ENCODE measurements at regions not wholly inside any gene's neighbourhood (a gene's known extent, or its start where the extent isn't known, plus 50 kb on each side); places are given as distances from the start of the nearest gene placed in this dataset.
"Not testable (repeated sequence)": the region's sequence is repeated elsewhere in the genome, so short reads cannot be mapped to it uniquely, and the experiment has no call there.

DNA sequence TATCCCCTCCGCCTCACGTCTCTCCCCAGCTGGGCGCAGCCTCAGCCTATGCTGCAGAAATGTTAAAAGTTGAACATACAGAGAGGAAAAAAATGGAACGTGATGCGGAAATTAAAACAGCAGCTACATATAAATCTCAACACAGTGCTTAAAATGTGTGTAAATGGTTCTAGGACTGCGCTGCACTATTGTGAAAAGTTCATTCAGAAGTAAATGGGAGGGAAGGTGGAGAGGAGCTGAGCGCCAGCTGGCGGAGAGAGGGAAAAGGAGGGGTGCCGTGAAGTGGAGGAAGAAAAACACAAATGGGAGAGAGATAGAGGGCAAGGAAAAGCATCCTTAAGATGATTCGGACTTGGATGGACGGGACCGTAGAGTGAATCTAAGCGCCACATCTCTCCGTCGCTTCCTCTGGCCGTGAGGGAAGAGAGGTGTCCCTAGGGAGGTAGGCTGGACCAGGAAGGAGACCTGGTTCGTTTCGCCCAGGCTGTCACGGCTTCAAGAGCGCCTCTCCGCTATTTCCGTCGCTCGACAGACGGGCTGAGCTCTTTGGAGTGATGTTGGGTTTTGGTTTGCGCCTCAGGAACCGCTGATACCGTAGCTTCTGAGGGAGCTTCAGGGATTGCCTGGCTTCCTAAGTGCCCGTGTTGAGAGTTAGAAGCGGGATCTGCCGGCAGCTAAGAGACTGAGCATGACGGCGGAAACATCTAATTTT is 113.7 kb downstream of the TRIM27 start:
- no peak for DNase-seq

DNA sequence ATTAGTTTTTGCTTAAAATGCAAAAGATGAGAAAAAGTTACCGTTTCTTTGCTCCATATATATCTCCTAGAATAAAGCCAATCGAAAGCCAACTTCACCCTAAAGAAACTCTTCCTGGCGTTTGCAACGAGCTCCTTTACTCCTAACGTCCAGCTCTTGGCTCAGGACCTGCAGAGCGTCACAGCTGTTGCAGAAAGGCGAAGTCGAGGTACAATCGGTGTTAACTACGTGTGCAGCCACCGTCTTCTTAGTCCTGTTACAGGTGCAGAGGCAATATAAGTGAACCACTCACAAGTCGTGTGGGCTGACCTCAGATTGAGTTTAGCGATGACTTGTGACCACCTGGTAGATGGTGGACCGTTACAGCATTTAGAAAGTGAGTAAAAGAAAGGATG is 113.1 kb downstream of the TRIM27 start:
- no peak for DNase-seq

DNA sequence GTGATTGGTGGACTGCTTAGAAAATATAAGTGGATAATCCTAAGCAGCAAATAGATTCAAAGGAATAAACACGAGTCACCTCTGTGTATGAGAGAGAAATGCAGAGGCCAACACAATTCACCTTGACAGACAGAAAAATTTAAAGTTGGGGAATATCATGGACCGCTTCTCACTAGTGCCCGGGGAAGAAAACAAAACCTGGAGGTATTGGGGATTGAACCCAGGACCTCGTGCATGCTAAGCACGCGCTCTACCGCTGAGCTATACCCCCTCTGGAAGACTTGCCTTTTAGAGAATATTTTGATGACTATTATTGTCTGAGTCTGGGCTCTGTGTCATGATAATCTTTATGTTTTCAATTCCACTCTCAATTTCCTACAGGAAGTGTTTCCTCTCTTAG is 111.9 kb downstream of the TRIM27 start:
- DNase-seq: no peak

DNA sequence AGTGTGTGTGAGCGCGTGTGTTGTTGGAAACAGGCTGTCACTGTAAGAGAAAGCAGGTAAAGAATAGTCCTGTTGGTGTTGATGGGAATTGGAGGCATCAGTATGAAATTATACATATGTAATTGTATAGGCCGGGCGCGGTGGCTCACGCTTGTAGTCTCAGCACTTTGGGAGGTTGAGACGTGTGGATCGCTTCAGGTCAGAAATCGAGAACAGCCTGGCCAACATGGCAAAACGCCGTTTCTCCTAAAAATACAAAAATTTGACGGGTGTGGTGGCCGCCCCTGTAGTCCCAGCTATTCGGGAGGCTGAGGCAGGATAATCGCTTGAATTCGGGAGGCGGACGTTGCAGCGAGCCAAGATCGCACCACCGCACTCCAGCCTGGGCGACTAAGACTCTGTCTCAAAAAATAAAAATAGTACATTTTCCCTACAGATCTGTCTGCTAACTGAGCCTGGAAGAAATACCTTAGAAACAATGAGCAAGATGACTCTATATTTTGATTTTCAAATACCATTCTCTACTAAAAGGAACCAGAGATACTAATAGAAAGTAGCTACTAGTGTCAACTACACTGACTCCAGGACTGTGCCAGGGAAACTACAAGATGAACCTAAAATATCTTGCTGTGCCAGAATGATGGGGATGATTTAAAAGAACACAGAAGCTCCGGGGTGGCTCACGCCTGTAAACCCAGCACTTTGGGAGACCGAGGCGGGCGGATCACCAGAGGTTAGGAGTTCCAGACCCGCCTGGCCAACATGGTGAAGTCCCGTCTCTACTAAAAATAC is 110.8 kb downstream of the TRIM27 start:
- DNase-seq: no peak

DNA sequence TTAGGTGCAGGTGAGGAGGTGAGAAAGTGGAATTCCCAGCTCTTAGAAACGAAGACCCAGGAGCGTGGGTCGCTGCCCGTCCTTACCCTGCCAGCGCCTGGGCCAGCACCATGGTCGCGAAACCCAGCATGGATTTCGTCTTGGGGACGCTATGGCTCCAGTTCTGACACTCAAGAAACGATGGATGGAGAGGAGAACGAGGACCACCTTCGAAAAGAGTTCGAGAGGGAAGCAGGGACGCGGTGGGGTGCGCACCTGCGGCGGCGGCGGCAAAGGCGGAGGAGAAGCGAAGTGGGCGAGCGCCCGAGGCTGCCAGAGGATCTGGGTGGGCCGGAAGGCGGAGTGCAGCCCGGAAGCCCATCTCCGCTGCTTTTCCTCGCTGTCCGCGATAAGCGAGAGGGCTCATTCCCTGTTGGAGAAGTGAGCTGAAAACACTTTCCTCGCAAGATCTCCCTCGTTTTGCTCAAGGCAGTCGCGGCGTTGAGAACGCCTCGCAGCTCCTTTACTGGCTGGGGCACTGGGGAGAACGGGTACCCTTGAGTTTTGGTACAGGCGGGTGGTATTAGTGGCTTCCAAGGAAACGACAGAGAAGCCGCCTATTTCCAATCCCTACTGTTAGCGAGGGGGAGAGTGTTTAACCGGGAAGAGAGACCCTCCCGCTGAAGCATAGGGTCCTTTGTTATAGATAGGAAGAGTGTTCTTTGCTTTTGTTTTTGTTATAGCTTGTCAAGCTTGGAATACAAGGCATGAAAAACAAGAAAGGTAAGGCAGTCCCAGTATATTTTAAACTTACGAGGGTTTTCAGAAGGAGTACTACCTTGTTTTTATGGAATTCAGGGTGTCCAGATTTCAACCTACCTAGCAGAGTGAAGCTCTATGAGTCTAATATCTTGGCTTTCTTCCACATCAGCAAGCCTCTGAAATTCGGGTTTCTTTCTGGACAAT is 109.5 kb downstream of the TRIM27 start:
- no peak for DNase-seq

DNA sequence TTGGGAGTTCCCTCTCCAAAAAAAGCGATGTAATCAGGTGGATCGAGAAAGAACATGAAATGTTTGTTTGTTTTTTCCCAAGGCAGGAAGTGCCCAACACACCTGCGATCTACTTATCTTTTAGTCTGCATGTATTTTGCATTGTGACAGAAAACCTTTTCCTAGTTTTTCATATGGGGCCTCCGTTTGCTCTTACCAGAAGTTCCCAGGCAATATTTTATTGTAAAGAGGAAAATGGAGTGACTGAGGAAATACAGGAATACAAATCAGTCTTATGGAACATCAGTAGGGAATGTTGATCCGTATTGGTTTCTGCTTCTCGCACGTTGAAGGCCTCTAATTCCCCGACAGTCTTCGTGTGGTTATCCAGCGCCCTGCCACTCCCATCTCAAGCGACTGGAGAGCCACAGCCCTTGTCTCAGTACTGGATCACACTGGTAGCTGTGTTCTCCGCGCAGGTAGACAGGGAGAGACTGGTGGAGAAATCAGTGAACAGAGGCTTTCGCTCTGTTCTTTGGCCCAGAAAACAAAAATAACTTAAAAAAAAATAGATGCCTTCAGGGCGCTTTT is 107.4 kb downstream of the TRIM27 start:
- DNase-seq: no peak

DNA sequence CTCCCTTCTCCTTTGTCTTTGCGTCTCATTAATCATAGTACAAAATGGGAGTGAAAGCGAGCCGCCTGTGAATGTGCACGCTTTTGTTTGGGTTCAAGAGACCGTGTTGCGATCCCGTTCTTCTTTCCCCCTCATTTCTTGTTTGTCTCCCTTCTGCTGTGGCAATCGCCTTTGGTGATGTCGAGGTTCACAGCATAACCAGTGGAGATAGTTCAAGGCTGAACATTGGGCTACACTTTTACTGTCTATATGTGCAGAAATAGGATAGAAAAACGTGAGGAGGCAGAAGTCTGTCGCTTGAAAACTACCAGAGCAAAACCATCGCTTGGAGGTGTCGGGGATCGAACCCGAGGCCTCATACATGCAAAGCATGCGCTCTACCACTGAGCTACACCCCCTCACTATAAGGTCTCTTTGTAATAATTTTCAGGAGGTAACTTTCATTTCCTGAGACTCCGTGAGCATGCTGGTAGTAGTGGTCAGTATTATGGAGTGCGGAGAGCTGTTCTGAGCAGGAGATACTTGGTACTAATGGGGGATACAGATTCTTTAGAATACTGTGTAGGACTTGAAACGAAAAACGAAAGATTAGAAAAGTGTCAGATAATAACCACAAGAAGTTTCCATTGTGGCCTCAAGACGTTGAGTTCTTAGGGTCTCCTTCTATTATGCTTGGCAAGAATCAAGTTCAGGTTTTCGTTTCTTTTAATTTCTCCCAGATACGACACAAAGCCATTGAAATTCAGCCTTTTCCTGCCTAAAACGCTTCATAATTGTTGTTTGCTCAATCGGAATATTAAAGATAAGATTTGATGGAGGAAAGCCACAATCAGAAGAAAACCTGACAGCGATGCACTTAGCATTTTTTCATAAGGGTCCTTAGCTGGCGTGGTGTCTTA is 106.6 kb downstream of the TRIM27 start:
- no peak for DNase-seq

DNA sequence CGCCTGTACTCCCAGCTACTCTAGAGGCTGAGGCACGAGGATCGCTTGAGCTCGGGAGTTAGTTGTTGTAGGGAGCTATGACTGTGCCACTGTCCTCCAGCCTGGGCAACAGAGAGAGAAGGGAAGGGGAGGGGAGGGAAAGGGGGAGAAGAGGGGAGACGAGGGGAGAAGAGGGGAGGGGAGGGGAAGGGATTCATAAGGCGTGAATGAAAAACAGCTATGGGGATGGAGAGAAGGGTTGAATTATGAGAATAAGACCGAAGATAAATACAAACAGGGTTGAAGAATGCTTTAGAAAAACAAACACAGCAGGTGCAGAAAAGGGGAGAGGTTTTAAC is 106.0 kb downstream of the TRIM27 start:
- DNase-seq: no peak

DNA sequence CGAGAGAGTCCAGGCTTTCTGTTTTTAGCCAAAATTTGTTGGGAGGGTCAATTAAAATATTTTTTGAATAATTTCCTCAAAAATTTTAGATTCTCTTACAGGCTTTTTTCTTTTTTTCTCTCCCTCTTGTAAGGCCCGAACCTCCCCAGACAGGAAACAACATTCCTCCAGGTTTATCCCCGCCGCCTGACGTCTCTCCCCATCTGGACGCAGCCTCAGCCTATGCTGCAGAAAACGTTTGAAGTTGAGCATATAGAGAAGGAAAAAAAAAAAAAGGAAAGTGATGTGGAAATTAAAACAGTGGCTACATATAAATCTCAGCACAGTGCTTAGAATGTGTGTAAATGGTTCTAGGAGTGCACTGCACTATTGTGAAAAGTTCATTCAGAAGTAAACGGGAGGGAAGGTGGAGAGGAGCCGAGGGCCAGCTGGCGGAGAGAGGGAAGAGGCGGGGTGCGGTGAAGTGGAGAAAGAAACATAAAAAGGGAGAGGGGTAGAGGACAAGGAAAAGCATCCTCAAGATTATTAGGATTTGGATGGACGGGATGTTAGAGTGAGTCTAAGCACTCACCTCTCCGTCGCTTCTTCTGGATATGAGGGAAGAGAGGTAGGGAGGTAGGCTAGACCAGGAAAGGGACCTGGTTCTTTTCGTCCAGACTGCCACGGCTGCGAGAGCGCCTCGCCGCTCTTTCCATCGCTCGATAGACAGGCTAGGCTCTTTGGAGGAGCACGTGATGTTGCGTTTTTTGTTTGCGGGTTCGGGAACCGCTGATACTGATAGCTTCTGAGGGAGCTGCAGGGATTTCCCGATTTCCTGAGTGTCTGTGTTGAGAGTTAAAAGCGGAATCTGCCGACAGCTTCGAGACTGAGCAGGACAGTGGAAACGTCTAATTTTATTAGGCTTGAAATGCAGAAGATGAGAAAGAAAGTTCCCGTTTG is 98.7 kb downstream of the TRIM27 start:
- DNase-seq: no peak

DNA sequence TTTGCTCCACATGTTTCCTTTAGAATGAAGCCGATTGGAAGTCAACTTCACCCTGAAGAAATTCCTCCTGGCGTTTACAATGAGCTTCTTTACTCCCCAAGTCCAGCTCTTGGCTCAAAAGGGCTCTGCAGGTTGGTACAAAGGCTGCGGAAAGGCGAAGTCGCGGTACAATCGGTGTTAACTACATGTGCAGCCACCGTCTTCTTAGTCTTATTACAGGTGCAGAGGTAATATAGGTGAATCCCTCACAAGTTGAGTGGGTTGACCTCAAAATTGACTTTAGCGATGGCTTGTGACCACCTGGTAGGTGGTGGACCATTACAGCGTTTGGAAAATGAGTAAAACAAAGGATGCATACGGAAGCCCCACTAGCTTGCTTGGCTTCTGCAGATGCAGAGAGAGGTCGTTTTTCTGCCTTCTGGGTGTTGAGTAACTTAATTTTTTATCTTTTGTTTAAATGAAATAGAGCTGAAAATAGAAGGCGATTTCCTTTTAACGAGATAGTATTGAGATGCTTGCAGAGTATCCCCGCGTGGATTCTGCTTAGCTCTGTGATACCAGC is 98.0 kb downstream of the TRIM27 start:
- DNase-seq: no peak

DNA sequence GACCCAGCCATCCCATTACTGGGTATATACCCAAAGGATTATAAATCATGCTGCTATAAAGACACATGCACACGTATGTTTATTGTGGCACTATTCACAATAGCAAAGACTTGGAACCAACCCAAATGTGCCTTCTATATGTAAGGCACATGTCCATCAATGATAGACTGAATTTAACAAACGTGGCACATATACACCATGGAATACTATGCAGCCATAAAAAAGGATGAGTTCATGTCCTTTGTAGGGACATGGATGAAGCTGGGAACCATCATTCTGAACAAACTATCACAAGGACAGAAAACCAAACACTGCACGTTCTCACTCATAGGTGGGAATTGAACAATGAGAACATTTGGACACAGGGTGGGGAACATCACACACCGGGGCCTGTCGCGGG is 92.1 kb downstream of the TRIM27 start:
- DNase-seq: not testable (repeated sequence)

DNA sequence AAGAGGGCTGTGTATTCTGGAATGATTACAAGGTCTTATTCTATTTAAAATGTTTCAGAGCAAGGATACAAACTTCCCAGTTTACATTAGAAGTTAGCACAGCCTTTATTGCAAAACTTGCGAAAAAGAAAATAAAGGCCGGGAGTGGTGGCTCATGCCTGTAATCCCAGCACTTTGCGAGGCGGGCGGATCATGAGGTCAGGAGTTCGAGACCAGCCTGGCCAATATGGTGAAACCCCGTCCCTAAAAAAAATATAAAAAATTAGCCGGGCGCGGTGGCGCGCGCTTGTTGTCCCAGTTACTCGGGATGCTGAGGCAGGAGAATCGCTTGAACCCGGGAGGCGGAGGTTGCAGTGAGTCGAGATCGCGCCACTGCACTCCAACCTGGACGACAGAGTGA is 87.1 kb downstream of the TRIM27 start:
- DNase-seq: not testable (repeated sequence)

DNA sequence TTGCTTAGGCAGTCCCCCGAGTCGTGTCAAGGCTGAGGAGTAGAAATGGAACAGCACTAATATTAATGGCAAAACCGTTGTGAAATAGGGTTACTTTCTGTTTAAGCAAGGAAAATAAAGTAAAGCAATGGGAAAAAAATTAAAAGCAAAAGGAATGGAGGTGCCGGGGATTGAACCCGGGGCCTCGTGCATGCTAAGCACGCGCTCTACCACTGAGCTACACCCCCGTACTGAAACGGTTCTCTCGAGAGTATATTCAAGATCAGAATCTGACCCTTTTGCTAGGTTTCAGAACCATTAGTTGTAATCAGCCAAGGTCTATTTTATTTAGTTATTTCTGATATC is 85.5 kb downstream of the TRIM27 start:
- peak; percentile 80 for DNase-seq

DNA sequence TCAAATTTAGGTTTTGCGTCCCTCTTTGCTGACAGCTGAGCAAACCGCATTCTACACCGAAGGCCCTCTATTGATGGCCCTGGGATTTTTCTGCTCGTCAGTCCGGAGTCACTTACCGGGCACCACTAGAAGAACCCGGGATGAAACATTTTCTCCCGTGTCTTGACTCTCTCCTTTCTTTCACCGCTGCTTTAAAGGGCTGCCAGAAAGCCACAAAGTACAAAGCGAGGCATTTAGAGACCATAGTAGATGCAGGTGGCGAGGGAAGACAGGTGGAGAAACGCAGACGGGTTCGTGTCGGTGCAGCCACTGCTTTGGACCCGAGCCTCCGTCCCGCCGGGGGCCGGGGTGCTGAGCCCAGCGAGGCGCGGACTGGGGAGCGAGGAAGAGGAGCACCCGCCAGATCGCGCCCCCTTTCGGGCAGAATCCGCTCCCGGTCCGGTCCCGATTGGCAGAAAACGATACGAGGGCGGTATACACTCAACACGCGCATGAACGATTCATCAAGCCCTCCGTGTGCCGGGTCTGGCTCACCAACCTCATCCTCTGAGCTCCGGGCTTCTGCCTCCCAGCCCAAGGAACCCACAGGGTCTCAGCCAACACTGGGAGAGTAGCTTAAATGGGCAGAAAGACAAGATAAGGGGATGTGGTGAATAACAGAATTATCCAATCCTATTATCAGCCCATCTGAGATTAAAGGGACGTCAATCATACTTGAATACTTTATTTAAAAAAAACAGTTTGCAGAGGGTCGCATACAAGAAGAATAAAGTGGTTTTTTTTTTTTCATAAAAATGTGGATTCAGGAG is 84.9 kb downstream of the TRIM27 start:
- peak; percentile 75 for DNase-seq

DNA sequence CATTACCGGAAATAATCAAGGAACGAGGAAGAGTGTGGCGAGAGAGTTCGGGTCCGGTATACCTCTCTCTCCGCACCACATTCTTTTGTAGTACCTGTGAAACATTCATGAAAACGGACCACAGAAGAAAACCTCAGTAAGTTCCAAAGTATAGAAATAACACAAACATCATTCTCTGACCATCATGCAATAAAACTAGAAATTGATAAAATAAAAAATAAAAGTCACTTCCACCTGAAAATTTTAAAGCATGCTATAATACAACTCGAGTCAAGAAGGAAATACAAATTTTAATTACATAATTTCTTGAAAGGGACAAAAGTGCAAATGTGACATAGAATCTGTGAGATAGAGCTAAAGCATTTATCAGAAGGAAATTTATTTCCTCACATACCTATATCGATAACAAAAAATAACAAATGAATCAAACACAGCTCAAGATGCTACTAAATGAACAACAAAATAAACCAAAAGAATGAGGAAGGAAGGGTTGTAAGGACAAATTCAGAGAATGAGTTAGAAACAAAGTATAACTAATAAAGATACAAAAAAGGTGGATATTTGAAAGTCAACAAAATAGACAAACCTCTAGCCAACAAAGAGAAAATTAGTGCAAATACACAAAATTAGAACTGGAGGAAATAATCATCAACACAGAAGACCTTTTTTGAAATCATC is 84.2 kb downstream of the TRIM27 start:
- no peak for DNase-seq

DNA sequence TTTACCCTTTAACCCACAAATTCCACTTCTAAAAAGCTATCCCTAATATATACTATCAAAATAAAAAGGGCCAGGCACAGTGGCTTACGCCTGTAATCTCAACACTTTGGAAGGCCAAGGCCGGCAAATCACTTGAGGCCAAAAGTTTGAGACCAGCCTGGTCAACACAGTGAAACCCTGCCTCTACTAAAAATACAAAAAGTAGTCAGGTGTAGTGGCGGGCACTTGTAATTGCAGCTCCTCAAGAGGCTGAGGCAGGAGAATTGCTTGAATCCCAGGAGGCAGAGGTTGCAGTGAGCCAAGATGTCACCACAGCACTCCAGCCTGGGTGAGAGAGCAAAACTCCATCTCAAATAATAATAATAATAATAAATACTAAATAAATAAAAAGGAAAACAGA is 82.5 kb downstream of the TRIM27 start:
- DNase-seq: no peak

DNA sequence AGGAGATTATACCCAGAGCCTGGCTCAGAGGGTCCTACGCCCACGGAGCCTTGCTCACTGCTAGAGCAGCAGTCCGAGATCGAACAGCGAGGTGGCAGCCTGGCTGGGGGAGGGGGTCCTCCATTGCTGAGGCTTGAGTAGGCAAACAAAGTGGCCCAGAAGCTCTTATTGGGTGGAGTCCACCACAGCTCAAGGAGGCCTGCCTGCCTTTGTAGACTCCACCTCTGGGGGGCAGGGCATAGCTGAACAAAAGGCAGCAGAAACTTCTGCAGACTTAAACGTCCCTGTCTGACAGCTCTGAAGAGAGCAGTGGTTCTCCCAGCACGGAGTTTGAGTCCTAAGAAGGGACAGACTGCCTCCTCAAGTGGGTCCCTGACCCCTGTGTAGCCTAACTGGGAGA is 75.0 kb downstream of the TRIM27 start:
- DNase-seq: peak; percentile 56
